Prostate gland (tissue), 2 donors: ENCODE measurements at regions not wholly inside any gene's neighbourhood (a gene's known extent, or its start where the extent isn't known, plus 50 kb on each side); places are given as distances from the start of the nearest gene placed in this dataset.
"Not testable (repeated sequence)": the region's sequence is repeated elsewhere in the genome, so short reads cannot be mapped to it uniquely, and the experiment has no call there.

ENCODE experiments used
- CTCF ChIP-seq, 4 experiments: fragments of 200-600 bp in 2 of 4; fragments of 450-650 bp in 2 of 4; sonication (generic) in 2 of 4; IDR thresholded peaks; 1 replicate in 3 of 4; 2 replicates in 1 of 4; pipeline ENCODE4 v1.5.1; 2016 to 2019; ENCODE audit warnings: antibody characterized with exemption in 4 of 4, mild to moderate bottlenecking in 2 of 4, moderate library complexity in 2 of 4
- POLR2A ChIP-seq: fragments of 450-650 bp; IDR thresholded peaks from one replicate; pipeline ENCODE4 v1.6.1; 2016; ENCODE audit warnings: antibody characterized with exemption, mild to moderate bottlenecking
- POLR2AphosphoS5 ChIP-seq: sonication (generic); formaldehyde crosslinking; IDR thresholded peaks from one replicate; pipeline ENCODE4 v1.6.1; 2017; ENCODE audit warnings: antibody characterized with exemption

- TF ChIP-seq POLR2AphosphoS5; CTCF (IDR thresholded peaks at IDR 0.05); POLR2A: not testable (repeated sequence)
These were observed 224.4 kb upstream of the SERP2 start for GRCh38 chr13:44149231-44149630.
